CD4-positive, alpha-beta memory T cell (primary cell): ENCODE measurements at regions not wholly inside any gene's neighbourhood (a gene's known extent, or its start where the extent isn't known, plus 50 kb on each side); places are given as distances from the start of the nearest gene placed in this dataset.

Source experiments
- CTCF ChIA-PET: fragments of 350-600 bp; sonication (Branson Sonifier 250); formaldehyde crosslinking; loops from one replicate; lab custom pipeline; 2021; ENCODE audit warnings: inconsistent platforms; ENCODE audit not compliant: partially characterized antibody; lab: Charles Lee
- POLR2A ChIA-PET: fragments of 350-600 bp; sonication (Branson Sonifier 250); formaldehyde crosslinking; loops from one replicate; lab custom pipeline; 2021; ENCODE audit not compliant: partially characterized antibody; lab: Charles Lee
- DNase-seq, 5 donors: peaks; one replicate each; pipeline versions ENCODE4 v3.0.0 to v3.0.0-alpha.2; 2020 to 2022; ENCODE audit warnings: mixed read lengths in 1 of 5
- H3K27ac ChIP-seq: one replicate; pipeline ENCODE4 v1.7.0; 2013; ENCODE audit warnings: low read depth, low read length
- H3K27me3 ChIP-seq: 2 replicates; pipeline ENCODE4 v1.7.0; 2013; ENCODE audit warnings: mild to moderate bottlenecking, low read length, moderate library complexity; ENCODE audit not compliant: insufficient read depth
- H3K36me3 ChIP-seq: 2 replicates; pipeline ENCODE4 v1.7.0; 2013; ENCODE audit warnings: mild to moderate bottlenecking, low read length, moderate library complexity; ENCODE audit not compliant: insufficient read depth
- H3K4me1 ChIP-seq: 2 replicates; pipeline ENCODE4 v1.7.0; 2013; ENCODE audit warnings: mild to moderate bottlenecking, low read length, moderate library complexity; ENCODE audit not compliant: insufficient read depth
- H3K4me3 ChIP-seq, 2 donors: one replicate each; pipeline ENCODE4 v1.7.0; 2013; ENCODE audit warnings: low read length in 2 of 2, mild to moderate bottlenecking in 1 of 2
- H3K9me3 ChIP-seq, 2 donors: one replicate each; pipeline ENCODE4 v1.7.0; 2013; ENCODE audit warnings: low read length in 2 of 2, control low read depth in 1 of 2; ENCODE audit not compliant: control insufficient read depth in 1 of 2
- H3K27ac Mint-ChIP-seq, 7 donors: one replicate each; pipeline ENCODE4 v1.8.0; 2020 to 2021; ENCODE audit warnings: mixed read lengths in 7 of 7, mild to moderate bottlenecking in 6 of 7, inconsistent platforms in 3 of 7, moderate library complexity in 3 of 7
- H3K27me3 Mint-ChIP-seq, 2 donors: one replicate each; pipeline ENCODE4 v1.8.0; 2020 to 2021; ENCODE audit warnings: mixed read lengths in 2 of 2
- H3K36me3 Mint-ChIP-seq, 2 donors: one replicate each; pipeline ENCODE4 v1.8.0; 2020 to 2021; ENCODE audit warnings: mixed read lengths in 2 of 2, inconsistent platforms in 1 of 2, mild to moderate bottlenecking in 1 of 2
- H3K4me1 Mint-ChIP-seq, 4 donors: one replicate each; pipeline ENCODE4 v1.8.0; 2020 to 2021; ENCODE audit warnings: mixed read lengths in 4 of 4, mild to moderate bottlenecking in 1 of 4
- H3K4me3 Mint-ChIP-seq, 8 donors: one replicate each; pipeline ENCODE4 v1.8.0; 2020 to 2021; ENCODE audit warnings: mixed read lengths in 8 of 8, mild to moderate bottlenecking in 7 of 8, moderate library complexity in 6 of 8, inconsistent platforms in 3 of 8
- H3K9me3 Mint-ChIP-seq, 8 donors: one replicate each; pipeline ENCODE4 v1.8.0; 2020 to 2021; ENCODE audit warnings: mixed read lengths in 8 of 8, mild to moderate bottlenecking in 5 of 8, inconsistent platforms in 3 of 8, moderate library complexity in 1 of 8
- intact Hi-C: fragments of 100-400 bp; cut with micrococcal nuclease; formaldehyde crosslinking; loops from one replicate; pipeline ENCODE4 v1.15.1; 2023

DNA sequence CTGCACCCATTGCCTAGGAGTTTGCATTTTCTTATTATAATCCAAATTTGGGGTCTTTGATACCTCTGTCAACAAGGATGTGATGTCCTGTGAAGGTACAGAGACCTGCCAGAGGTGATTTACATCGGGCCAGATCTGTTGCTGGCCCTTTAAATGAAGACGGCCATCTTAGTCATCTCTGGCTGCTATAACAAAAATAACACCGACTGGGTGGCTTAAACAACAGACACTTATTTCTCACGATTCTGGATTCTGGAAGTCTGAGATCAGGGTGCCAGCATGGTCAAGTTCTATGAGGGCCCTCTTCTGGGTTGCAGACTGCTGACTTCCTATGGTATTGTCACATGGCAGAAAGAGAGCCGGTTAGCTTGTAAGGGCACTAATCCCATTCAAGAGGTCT, 75.7 kb downstream of the F11 start:
- intact Hi-C loops: no loop called here
- no peak overlapping the region for H3K4me3 ChIP-seq
- peaks cover 4 to 7% of the 10 kb centered on the region in 2 donors for H3K27me3 Mint-ChIP-seq
- no peaks in the 10 kb centered on the region for H3K4me1 Mint-ChIP-seq
- H3K36me3 Mint-ChIP-seq: no peaks in the 10 kb centered on the region
- H3K27ac ChIP-seq: no peak overlapping the region
- H3K27ac Mint-ChIP-seq: no peak overlapping the region
- no peak for DNase-seq
- H3K27me3 ChIP-seq: no peaks in the 10 kb centered on the region
- no peaks in the 10 kb centered on the region for H3K36me3 ChIP-seq
- ChIA-PET CTCF (no interaction called here), POLR2A (no interaction called here)
- no peaks in the 10 kb centered on the region for H3K9me3 ChIP-seq
- no peaks in the 10 kb centered on the region for H3K4me1 ChIP-seq
- H3K4me3 Mint-ChIP-seq: no peak overlapping the region
- H3K9me3 Mint-ChIP-seq: peaks cover 0 to 5% (median 0%) of the 10 kb centered on the region in 8 donors
